Panc1 (cell line): ENCODE measurements at regions not wholly inside any gene's neighbourhood (a gene's known extent, or its start where the extent isn't known, plus 50 kb on each side); places are given as distances from the start of the nearest gene placed in this dataset.

ENCODE experiments used
- ATAC-seq: fragments of 200-7000 bp; cut with Tn5 transposase; 2 replicates; pipeline ENCODE4 v1.9.1; 2020; ENCODE audit warnings: mild to moderate bottlenecking, moderate library complexity
- BruUV-seq: library from RNA; stranded (reverse); fragments of 400-500 nt; replicated peaks from 2 replicates; lab custom pipeline; 2021; lab: Mats Ljungman, UMichigan
- CTCF ChIA-PET: fragments of 300-600 bp; sonication (Branson Sonifier 250); formaldehyde crosslinking; loops from one replicate; lab custom pipeline; 2022; ENCODE audit warnings: antibody characterized with exemption; lab: Charles Lee
- POLR2A ChIA-PET: fragments of 300-600 bp; sonication (Branson Sonifier 250); formaldehyde crosslinking; loops from one replicate; lab custom pipeline; 2022; ENCODE audit warnings: antibody characterized with exemption; lab: Charles Lee
- DNase-seq: peaks from one replicate; pipeline ENCODE4 v3.0.0-alpha.2; 2010; ENCODE audit warnings: low read depth, low spot score
- H3K27ac ChIP-seq: 2 replicates; pipeline ENCODE4 v1.5.1; 2011; ENCODE audit warnings: mild to moderate bottlenecking, low read length, inconsistent platforms
- H3K27me3 ChIP-seq: fragments of 200-500 bp; sonication (Bioruptor generic); 2 replicates; pipeline ENCODE4 v1.6.0; 2014; ENCODE audit warnings: low read length, inconsistent platforms; ENCODE audit not compliant: control insufficient read depth, insufficient read depth
- H3K36me3 ChIP-seq: fragments of 200-500 bp; sonication (Bioruptor generic); 2 replicates; pipeline ENCODE4 v1.5.1; 2014; ENCODE audit warnings: inconsistent platforms, mild to moderate bottlenecking, low read length, moderate library complexity; ENCODE audit not compliant: control insufficient read depth, insufficient read depth
- H3K4me1 ChIP-seq: 2 replicates; pipeline ENCODE4 v1.5.1; 2011; ENCODE audit warnings: inconsistent platforms, mild to moderate bottlenecking, low read length, moderate library complexity; ENCODE audit not compliant: control insufficient read depth, insufficient read depth
- H3K4me3 ChIP-seq, 2 experiments: 2 replicates each; pipeline ENCODE4 v1.5.1; 2011 to 2012; ENCODE audit warnings: low read depth in 2 of 2, low read length in 2 of 2, mild to moderate bottlenecking in 2 of 2, inconsistent platforms in 1 of 2, moderate library complexity in 1 of 2
- H3K9me3 ChIP-seq: fragments of 200-500 bp; sonication (Bioruptor generic); 2 replicates; pipeline ENCODE4 v1.5.1; 2014; ENCODE audit warnings: low read depth, mild to moderate bottlenecking, inconsistent platforms, low read length, moderate library complexity; ENCODE audit not compliant: control insufficient read depth, insufficient read depth
- CTCF ChIP-seq: fragments of 450-650 bp; IDR thresholded peaks from 2 replicates; pipeline ENCODE4 v1.5.1; 2017; ENCODE audit warnings: mild to moderate bottlenecking
- POLR2AphosphoS5 ChIP-seq: IDR thresholded peaks from 2 replicates; pipeline ENCODE4 v1.6.1; 2012; ENCODE audit warnings: mild to moderate bottlenecking, low read depth, low read length, moderate library complexity
- SIN3A ChIP-seq: IDR thresholded peaks from 2 replicates; pipeline ENCODE4 v1.6.1; 2012; ENCODE audit warnings: low read depth, mild to moderate bottlenecking, low read length, moderate library complexity, borderline replicate concordance; ENCODE audit not compliant: insufficient read depth
- TCF7L2 ChIP-seq: IDR thresholded peaks from 2 replicates; pipeline ENCODE4 v1.6.1; 2011; ENCODE audit warnings: mild to moderate bottlenecking, low read depth, low read length, inconsistent platforms
- in situ Hi-C: cut with HindIII; loops from 2 replicates; pipeline ENCODE4 v1.10.0; 2016; ENCODE audit warnings: low sequenced_read_pairs, low pct_unique_long_range_greater_than_20kb
- intact Hi-C: fragments of 100-400 bp; cut with micrococcal nuclease; formaldehyde crosslinking; loops from one replicate; pipeline ENCODE4 v1.10.0; 2022; ENCODE audit not compliant: unreplicated experiment
- TF ChIP-seq, protein P1 (sequence below), 2 experiments: IDR thresholded peaks; 2 replicates each; pipeline ENCODE4 v1.6.1; 2011 to 2012; ENCODE audit warnings: low read depth in 2 of 2, control low read depth in 1 of 2, low read length in 1 of 2, mild to moderate bottlenecking in 1 of 2, moderate library complexity in 1 of 2; ENCODE audit not compliant: insufficient read depth in 1 of 2

- TF ChIP-seq, protein P1, sequence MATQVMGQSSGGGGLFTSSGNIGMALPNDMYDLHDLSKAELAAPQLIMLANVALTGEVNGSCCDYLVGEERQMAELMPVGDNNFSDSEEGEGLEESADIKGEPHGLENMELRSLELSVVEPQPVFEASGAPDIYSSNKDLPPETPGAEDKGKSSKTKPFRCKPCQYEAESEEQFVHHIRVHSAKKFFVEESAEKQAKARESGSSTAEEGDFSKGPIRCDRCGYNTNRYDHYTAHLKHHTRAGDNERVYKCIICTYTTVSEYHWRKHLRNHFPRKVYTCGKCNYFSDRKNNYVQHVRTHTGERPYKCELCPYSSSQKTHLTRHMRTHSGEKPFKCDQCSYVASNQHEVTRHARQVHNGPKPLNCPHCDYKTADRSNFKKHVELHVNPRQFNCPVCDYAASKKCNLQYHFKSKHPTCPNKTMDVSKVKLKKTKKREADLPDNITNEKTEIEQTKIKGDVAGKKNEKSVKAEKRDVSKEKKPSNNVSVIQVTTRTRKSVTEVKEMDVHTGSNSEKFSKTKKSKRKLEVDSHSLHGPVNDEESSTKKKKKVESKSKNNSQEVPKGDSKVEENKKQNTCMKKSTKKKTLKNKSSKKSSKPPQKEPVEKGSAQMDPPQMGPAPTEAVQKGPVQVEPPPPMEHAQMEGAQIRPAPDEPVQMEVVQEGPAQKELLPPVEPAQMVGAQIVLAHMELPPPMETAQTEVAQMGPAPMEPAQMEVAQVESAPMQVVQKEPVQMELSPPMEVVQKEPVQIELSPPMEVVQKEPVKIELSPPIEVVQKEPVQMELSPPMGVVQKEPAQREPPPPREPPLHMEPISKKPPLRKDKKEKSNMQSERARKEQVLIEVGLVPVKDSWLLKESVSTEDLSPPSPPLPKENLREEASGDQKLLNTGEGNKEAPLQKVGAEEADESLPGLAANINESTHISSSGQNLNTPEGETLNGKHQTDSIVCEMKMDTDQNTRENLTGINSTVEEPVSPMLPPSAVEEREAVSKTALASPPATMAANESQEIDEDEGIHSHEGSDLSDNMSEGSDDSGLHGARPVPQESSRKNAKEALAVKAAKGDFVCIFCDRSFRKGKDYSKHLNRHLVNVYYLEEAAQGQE (IDR thresholded peaks at IDR 0.05; ENCODE audit: insufficient read depth in 1 of 2, low read depth in 2 of 2, low read length in 1 of 2), result no peak
- TF ChIP-seq TCF7L2, result no peak
- no peak for TF ChIP-seq POLR2AphosphoS5
- TF ChIP-seq SIN3A, result no peak
- TF ChIP-seq CTCF, result no peak
- Histone ChIP-seq H3K4me1 (no peaks in the 10 kb centered on the region), H3K36me3 (no peaks in the 10 kb centered on the region), H3K4me3 (no peak overlapping the region), H3K27me3 (no peaks in the 10 kb centered on the region), H3K27ac (no peak overlapping the region), H3K9me3 (no peaks in the 10 kb centered on the region)
- in situ Hi-C loops (no loop called here), intact Hi-C loops (no loop called here)
- ATAC-seq, result no peak
- ChIA-PET POLR2A (no interaction called here), CTCF (no interaction called here)
- no peak for DNase-seq
- BruUV-seq, result no TSS peak
Observed at GRCh38 chr2:133768256-133768655, 200.0 kb upstream of the NCKAP5 start.

DNA sequence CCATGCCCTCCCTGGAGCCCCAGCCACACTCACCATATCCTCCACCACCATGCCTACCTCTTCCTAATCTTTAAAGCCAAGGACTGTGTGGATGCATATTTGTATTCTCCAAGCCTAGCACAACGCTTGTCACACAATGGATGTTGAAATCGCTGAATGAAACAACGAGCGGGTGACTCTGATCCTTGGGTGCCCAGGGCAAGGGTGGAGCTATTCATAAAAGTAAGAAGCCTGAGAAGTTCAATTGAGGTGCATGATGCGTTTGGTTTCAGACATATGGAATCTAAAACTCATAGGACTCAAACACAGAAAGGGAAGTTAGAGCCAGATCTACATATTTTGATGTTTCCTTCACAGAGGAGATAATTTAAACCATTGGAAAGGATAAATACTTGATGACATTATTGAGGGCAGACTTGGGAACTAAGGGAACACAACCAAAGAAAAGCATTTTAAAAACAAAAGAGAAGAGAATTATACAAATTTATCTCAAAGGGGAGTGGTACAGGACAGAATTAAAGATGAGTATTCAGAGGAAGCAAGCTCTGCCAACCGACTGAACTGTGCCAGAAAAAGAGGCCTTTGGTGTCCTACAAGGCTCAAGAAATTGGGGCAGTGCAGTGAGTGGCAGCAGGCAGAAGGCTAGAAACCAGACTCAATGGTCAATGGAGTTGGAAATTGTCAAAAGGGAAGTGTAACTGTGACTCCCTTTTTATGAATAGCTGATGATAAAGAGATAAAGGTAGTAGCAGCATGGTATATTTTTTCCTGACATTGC is 200.6 kb upstream of the NCKAP5 start:
- no peaks in the 10 kb centered on the region for H3K36me3 ChIP-seq
- no peak for ATAC-seq
- no peaks in the 10 kb centered on the region for H3K27me3 ChIP-seq
- POLR2A ChIA-PET, result no interaction called here
- in situ Hi-C loops (no loop called here), intact Hi-C loops (no loop called here)
- CTCF ChIA-PET, result no interaction called here
- no TSS peak for BruUV-seq
- DNase-seq, result no peak
- TF ChIP-seq CTCF, result no peak
- TF ChIP-seq TCF7L2, result no peak
- no peak for TF ChIP-seq POLR2AphosphoS5
- TF ChIP-seq, protein P1 (IDR thresholded peaks at IDR 0.05; ENCODE audit: insufficient read depth in 1 of 2, low read depth in 2 of 2, low read length in 1 of 2), result no peak
- TF ChIP-seq SIN3A, result no peak
- no peak overlapping the region for H3K27ac ChIP-seq
- H3K4me1 ChIP-seq, result no peaks in the 10 kb centered on the region
- H3K4me3 ChIP-seq, result no peak overlapping the region
- H3K9me3 ChIP-seq, result no peaks in the 10 kb centered on the region
